SK-N-SH treated with all-trans-retinoic acid at 6 μM for 48 hours (cell line): ENCODE measurements at regions not wholly inside any gene's neighbourhood (a gene's known extent, or its start where the extent isn't known, plus 50 kb on each side); places are given as distances from the start of the nearest gene placed in this dataset.

Experiments used
- ATAC-seq: fragments of 200-7000 bp; cut with Tn5 transposase; 3 replicates; pipeline ENCODE4 v1.9.1; 2020; ENCODE audit warnings: mild to moderate bottlenecking, moderate library complexity
- ARNTL ChIP-seq: fragments of 450-650 bp; formaldehyde crosslinking; IDR thresholded peaks from 2 replicates; pipeline ENCODE4 v1.5.0; 2020; ENCODE audit warnings: low read depth, mild to moderate bottlenecking, moderate library complexity, borderline replicate concordance
- BACH2 ChIP-seq: fragments of 250-450 bp; sonication (Bioruptor Pico); IDR thresholded peaks from 2 replicates; pipeline ENCODE4 v1.9.0; 2021; ENCODE audit warnings: mild to moderate bottlenecking, borderline replicate concordance
- CSDC2 ChIP-seq: fragments of 250-450 bp; sonication (Bioruptor Pico); IDR thresholded peaks from 2 replicates; pipeline ENCODE4 v1.5.0; 2020; ENCODE audit warnings: mild to moderate bottlenecking, moderate library complexity
- ESRRG ChIP-seq: fragments of 250-450 bp; sonication (Bioruptor Pico); IDR thresholded peaks from 2 replicates; pipeline ENCODE4 v1.6.1; 2021; ENCODE audit warnings: mild to moderate bottlenecking
- GLIS3 ChIP-seq: fragments of 250-450 bp; sonication (Bioruptor Pico); IDR thresholded peaks from 2 replicates; pipeline ENCODE4 v1.5.0; 2020; ENCODE audit warnings: mild to moderate bottlenecking, moderate library complexity
- ISL1 ChIP-seq: fragments of 250-450 bp; sonication (Bioruptor Pico); IDR thresholded peaks from 2 replicates; pipeline ENCODE4 v2.1.2; 2022; ENCODE audit warnings: mild to moderate bottlenecking, moderate library complexity
- OSR1 ChIP-seq: fragments of 250-450 bp; sonication (Bioruptor Pico); IDR thresholded peaks from 2 replicates; pipeline ENCODE4 v1.8.0; 2022; ENCODE audit warnings: moderate library complexity, mild to moderate bottlenecking, inconsistent platforms
- PPARA ChIP-seq: fragments of 250-450 bp; sonication (Bioruptor Pico); IDR thresholded peaks from 2 replicates; pipeline ENCODE4 v1.5.0; 2020; ENCODE audit warnings: mild to moderate bottlenecking, borderline replicate concordance
- RARB ChIP-seq: fragments of 250-450 bp; sonication (Bioruptor Pico); IDR thresholded peaks from 2 replicates; pipeline ENCODE4 v1.8.0; 2021; ENCODE audit warnings: mild to moderate bottlenecking, moderate library complexity
- SNAI2 ChIP-seq: fragments of 250-450 bp; sonication (Bioruptor Pico); IDR thresholded peaks from 2 replicates; pipeline ENCODE4 v1.5.0; 2020; ENCODE audit warnings: mild to moderate bottlenecking, moderate library complexity
- TCF4 ChIP-seq: fragments of 250-450 bp; sonication (Bioruptor Pico); IDR thresholded peaks from 2 replicates; pipeline ENCODE4 v1.8.0; 2021; ENCODE audit warnings: mild to moderate bottlenecking, moderate library complexity, borderline replicate concordance
- TOX ChIP-seq: fragments of 250-450 bp; sonication (Bioruptor Pico); IDR thresholded peaks from 2 replicates; pipeline ENCODE4 v1.8.0; 2021; ENCODE audit warnings: mild to moderate bottlenecking, moderate library complexity, borderline replicate concordance
- TSHZ2 ChIP-seq: fragments of 250-450 bp; sonication (Bioruptor Pico); IDR thresholded peaks from 2 replicates; pipeline ENCODE4 v1.5.0; 2020; ENCODE audit warnings: mild to moderate bottlenecking, moderate library complexity
- ZC3H10 ChIP-seq: fragments of 250-450 bp; sonication (Bioruptor Pico); IDR thresholded peaks from 2 replicates; pipeline ENCODE4 v1.5.1; 2021; ENCODE audit warnings: mild to moderate bottlenecking, moderate library complexity
- ZFP30 ChIP-seq: fragments of 450-650 bp; formaldehyde crosslinking; IDR thresholded peaks from 2 replicates; pipeline ENCODE4 v1.5.0; 2022; ENCODE audit warnings: mild to moderate bottlenecking, moderate library complexity
- ZNF70 ChIP-seq: fragments of 450-650 bp; formaldehyde crosslinking; IDR thresholded peaks from 2 replicates; pipeline ENCODE4 v1.5.0; 2020; ENCODE audit warnings: mild to moderate bottlenecking, moderate library complexity
- TF ChIP-seq, protein P1 (sequence below): fragments of 250-450 bp; sonication (Bioruptor Pico); IDR thresholded peaks from 2 replicates; pipeline ENCODE4 v1.8.0; 2021; ENCODE audit warnings: low read depth, mild to moderate bottlenecking, moderate library complexity, borderline replicate concordance
- TF ChIP-seq, protein P2 (sequence below): fragments of 250-450 bp; sonication (Bioruptor Pico); IDR thresholded peaks from 2 replicates; pipeline ENCODE4 v1.5.1; 2021; ENCODE audit warnings: mild to moderate bottlenecking, moderate library complexity
- TF ChIP-seq, protein P3 (sequence below): fragments of 250-450 bp; sonication (Bioruptor Pico); IDR thresholded peaks from 2 replicates; pipeline ENCODE4 v1.8.0; 2020; ENCODE audit warnings: mild to moderate bottlenecking, moderate library complexity, borderline replicate concordance

DNA sequence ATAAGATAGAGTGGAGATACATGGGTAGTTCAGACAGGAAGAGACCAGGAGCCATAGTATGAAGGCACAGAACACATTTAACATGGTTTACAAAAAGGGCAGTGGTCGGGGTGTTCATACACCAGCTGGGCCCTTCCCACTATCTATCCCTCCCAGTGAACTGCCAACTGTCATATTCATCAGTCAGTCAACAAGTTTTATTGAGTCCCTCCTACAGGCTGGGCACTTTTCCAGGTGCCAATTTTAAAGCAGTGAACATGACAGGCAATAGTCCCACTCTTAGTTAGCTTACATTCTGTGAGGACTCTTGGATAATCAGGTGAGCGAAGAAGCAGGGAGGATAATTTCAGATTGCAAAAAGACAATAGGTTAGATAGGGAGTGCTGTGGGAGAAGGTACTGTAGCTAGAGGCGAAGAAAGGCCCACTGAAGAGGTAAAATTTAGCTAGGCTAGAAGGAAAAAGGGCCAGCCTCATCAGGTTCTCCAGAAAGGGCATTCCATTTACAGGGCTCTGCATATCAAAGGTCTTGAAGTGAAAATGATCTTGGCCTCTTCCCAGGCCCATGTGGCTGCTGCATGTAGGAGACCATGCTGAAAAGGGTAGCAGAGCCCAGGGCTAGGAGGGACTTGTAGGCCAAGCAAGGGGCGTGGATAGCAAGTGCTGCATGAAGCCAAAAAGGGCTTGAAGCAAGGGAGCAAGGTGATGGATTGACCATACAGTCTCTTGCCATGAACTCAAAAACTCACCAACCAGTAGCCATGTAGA lies 274.7 kb upstream of the SNX7 start:
- ATAC-seq: no peak
- TF ChIP-seq RARB (CRISPR knock-in tag) (no peak), TSHZ2 (CRISPR knock-in tag) (no peak), ISL1 (CRISPR knock-in tag) (no peak), PPARA (CRISPR knock-in tag) (no peak)
- TF ChIP-seq, protein P1, sequence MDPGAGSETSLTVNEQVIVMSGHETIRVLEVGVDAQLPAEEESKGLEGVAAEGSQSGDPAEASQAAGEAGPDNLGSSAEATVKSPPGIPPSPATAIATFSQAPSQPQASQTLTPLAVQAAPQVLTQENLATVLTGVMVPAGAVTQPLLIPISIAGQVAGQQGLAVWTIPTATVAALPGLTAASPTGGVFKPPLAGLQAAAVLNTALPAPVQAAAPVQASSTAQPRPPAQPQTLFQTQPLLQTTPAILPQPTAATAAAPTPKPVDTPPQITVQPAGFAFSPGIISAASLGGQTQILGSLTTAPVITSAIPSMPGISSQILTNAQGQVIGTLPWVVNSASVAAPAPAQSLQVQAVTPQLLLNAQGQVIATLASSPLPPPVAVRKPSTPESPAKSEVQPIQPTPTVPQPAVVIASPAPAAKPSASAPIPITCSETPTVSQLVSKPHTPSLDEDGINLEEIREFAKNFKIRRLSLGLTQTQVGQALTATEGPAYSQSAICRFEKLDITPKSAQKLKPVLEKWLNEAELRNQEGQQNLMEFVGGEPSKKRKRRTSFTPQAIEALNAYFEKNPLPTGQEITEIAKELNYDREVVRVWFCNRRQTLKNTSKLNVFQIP (CRISPR knock-in tag): no peak

- TF ChIP-seq OSR1 (CRISPR knock-in tag) (no peak), ARNTL (CRISPR knock-in tag) (no peak), GLIS3 (CRISPR knock-in tag) (no peak), SNAI2 (CRISPR knock-in tag) (no peak), TSHZ2 (CRISPR knock-in tag) (no peak), ZFP30 (CRISPR knock-in tag) (no peak), BACH2 (CRISPR knock-in tag) (no peak), ISL1 (CRISPR knock-in tag) (no peak), ZNF70 (CRISPR knock-in tag) (no peak), TCF4 (no peak)
- TF ChIP-seq, protein P2, sequence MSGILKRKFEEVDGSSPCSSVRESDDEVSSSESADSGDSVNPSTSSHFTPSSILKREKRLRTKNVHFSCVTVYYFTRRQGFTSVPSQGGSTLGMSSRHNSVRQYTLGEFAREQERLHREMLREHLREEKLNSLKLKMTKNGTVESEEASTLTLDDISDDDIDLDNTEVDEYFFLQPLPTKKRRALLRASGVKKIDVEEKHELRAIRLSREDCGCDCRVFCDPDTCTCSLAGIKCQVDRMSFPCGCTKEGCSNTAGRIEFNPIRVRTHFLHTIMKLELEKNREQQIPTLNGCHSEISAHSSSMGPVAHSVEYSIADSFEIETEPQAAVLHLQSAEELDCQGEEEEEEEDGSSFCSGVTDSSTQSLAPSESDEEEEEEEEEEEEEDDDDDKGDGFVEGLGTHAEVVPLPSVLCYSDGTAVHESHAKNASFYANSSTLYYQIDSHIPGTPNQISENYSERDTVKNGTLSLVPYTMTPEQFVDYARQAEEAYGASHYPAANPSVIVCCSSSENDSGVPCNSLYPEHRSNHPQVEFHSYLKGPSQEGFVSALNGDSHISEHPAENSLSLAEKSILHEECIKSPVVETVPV (CRISPR knock-in tag): no peak
- TF ChIP-seq, protein P3, sequence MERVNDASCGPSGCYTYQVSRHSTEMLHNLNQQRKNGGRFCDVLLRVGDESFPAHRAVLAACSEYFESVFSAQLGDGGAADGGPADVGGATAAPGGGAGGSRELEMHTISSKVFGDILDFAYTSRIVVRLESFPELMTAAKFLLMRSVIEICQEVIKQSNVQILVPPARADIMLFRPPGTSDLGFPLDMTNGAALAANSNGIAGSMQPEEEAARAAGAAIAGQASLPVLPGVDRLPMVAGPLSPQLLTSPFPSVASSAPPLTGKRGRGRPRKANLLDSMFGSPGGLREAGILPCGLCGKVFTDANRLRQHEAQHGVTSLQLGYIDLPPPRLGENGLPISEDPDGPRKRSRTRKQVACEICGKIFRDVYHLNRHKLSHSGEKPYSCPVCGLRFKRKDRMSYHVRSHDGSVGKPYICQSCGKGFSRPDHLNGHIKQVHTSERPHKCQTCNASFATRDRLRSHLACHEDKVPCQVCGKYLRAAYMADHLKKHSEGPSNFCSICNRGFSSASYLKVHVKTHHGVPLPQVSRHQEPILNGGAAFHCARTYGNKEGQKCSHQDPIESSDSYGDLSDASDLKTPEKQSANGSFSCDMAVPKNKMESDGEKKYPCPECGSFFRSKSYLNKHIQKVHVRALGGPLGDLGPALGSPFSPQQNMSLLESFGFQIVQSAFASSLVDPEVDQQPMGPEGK (CRISPR knock-in tag): no peak
- TF ChIP-seq, all 23 proteins: peak for 0
- ATAC-seq: no peak
Measured at GRCh38 chr1:98385652-98386051, 275.9 kb upstream of the SNX7 start.

DNA sequence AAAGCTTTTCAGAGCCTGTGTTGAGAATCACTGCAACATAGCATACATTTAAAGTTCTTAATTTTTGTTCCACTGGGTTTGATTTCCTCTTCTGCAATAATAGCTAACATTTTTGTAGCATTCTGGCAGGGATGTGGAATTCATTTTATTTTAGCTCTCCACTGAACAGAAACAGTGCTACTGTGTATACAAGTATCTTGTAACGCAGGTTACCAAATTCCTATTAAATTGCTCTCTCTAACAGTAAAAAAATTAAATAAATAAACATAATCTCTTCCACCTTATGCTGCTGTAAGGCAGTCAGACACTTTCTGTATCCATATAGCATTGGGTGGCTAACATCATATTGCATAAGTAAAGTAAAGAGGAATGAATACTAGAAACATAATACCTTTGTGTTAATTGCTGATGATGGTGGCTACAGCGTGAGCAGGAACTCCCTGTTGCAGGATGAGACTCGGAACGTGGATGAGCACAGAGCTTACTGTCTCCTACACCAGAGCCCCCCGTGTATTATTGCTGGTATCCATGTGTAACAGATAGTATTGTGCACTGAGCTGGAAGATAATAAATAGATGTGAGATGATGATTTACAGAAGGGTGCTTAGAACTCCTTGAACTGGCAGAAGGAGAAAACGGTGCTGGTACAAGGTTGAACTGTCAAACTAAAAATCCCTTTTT lies 276.9 kb upstream of the SNX7 start:
- ATAC-seq: no peak
- TF ChIP-seq TOX (CRISPR knock-in tag) (no peak), ISL1 (CRISPR knock-in tag) (no peak), TCF4 (no peak), SNAI2 (CRISPR knock-in tag) (no peak), RARB (CRISPR knock-in tag) (no peak), ZNF70 (CRISPR knock-in tag) (no peak), ZC3H10 (CRISPR knock-in tag) (no peak), ESRRG (CRISPR knock-in tag) (no peak), CSDC2 (CRISPR knock-in tag) (no peak)
- TF ChIP-seq, protein P2 (CRISPR knock-in tag): no peak
- TF ChIP-seq, protein P1 (CRISPR knock-in tag): no peak
- TF ChIP-seq, protein P3 (CRISPR knock-in tag): no peak
